COLO668 (cell line): ENCODE measurements at regions not wholly inside any gene's neighbourhood (a gene's known extent, or its start where the extent isn't known, plus 50 kb on each side); places are given as distances from the start of the nearest gene placed in this dataset.

ENCODE experiments used
- DNase-seq: peaks from one replicate; lab custom pipeline; 2025; ENCODE audit not compliant: unreplicated experiment; lab: John Stamatoyannopoulos, UW

- no peak for DNase-seq
These were observed 147.9 kb upstream of the STXBP6 start for GRCh38 chr14:25197885-25198284.

GRCh38 chr14:25180221-25180620 lies 130.3 kb upstream of the STXBP6 start:
- no peak for DNase-seq

- no peak for DNase-seq
These were observed 128.3 kb upstream of the STXBP6 start for GRCh38 chr14:25178255-25178654.

- DNase-seq = no peak
These were observed 101.2 kb upstream of the STXBP6 start for GRCh38 chr14:25150934-25151790.

GRCh38 chr14:25150401-25150800 lies 100.5 kb upstream of the STXBP6 start:
- DNase-seq = no peak

- no peak for DNase-seq
These were observed 90.5 kb upstream of the STXBP6 start for GRCh38 chr14:25140411-25140810.

GRCh38 chr14:25136811-25137210 lies 86.9 kb upstream of the STXBP6 start:
- DNase-seq = no peak

- no peak for DNase-seq
These were observed 84.2 kb upstream of the STXBP6 start for GRCh38 chr14:25134184-25134583.

GRCh38 chr14:25132732-25133422 lies 82.9 kb upstream of the STXBP6 start:
- DNase-seq = peak; percentile 71

GRCh38 chr14:25132094-25132493 lies 82.1 kb upstream of the STXBP6 start:
- no peak for DNase-seq

GRCh38 chr14:25122843-25123242 lies 72.9 kb upstream of the STXBP6 start:
- no peak for DNase-seq

GRCh38 chr14:25122211-25122610 lies 72.3 kb upstream of the STXBP6 start:
- no peak for DNase-seq

- no peak for DNase-seq
These were observed 71.6 kb upstream of the STXBP6 start for GRCh38 chr14:25121337-25122129.

- DNase-seq = no peak
These were observed 70.3 kb upstream of the STXBP6 start for GRCh38 chr14:25120261-25120660.

GRCh38 chr14:25118671-25119070 lies 68.7 kb upstream of the STXBP6 start:
- no peak for DNase-seq

- DNase-seq = no peak
These were observed 67.4 kb upstream of the STXBP6 start for GRCh38 chr14:25117342-25117741.

GRCh38 chr14:25116607-25117006 lies 66.7 kb upstream of the STXBP6 start:
- DNase-seq = no peak

- DNase-seq = no peak
These were observed 63.4 kb upstream of the STXBP6 start for GRCh38 chr14:25113394-25113793.

GRCh38 chr14:25111061-25111601 lies 61.2 kb upstream of the STXBP6 start:
- DNase-seq = no peak

GRCh38 chr14:25110106-25110505 lies 60.2 kb upstream of the STXBP6 start:
- DNase-seq = no peak

- DNase-seq = peak; percentile 64
These were observed 59.0 kb upstream of the STXBP6 start for GRCh38 chr14:25108959-25109358.
